Umbilical cord (tissue), 1 donor: ENCODE measurements at regions not wholly inside any gene's neighbourhood (a gene's known extent, or its start where the extent isn't known, plus 50 kb on each side); places are given as distances from the start of the nearest gene placed in this dataset.
A peak's percentile ranks its signal among the peaks of the same experiment; 100 is the strongest.

Source experiments
- DNase-seq: peaks from one replicate; pipeline ENCODE4 v3.0.0-alpha.2; 2015; ENCODE audit warnings: low spot score

DNA sequence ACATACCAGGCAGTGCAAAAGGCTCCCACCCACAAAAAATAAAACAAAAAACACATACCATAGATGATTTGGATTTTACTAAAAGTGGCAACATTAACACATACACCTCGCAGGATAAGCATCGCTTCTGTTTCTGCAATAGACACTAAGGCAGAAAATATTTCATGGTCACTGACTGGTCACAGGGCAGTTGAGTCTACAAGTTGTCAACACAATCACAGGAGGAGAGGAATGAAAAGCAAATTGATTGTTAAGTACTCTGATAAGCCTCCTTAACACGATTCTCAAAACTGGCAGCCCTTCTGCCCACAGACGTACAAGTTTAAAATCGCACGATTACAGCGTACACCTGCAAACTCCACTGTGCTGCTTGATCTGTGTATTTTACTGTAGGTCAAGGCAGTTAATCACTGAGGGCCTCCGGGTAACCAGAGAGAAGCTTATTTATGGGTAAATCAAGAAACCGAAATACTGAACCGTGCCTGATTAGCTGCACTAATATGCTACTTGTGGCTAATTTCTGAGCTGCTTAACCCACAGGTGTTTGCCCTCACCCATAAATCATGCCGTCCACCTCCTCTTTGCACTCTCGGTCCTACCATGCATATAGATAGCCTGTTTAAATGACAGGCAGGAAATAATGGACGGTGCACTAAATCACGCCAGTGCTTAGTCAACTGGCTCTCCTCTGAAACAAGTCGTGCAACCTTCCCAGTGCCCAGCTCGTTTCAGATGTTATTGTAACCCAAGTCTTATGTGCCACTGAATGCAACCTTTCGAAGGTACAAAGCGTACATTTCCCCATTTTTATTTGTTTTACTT lies 659.4 kb upstream of the ADAMTS16 start:
- peak; percentile 11 for DNase-seq

DNA sequence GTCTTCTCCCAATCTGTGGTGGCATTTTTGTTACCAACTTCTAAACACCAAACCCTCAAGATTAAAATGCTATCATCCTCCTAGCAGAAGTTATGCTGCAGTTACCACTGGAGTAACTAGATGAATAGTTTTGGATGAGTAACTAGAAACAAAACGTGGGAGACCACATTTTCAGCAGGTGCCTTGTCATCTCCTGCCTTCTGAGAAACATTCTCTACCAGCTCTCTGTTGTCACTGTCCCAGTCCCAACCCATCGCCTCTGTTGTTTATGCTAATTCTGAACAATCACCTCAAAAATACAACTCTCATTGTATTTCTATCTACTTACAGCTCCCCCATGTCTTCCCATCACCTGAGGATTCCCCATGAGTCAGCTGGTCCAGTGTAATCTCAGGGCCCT lies 652.5 kb upstream of the ADAMTS16 start:
- DNase-seq = no peak

DNA sequence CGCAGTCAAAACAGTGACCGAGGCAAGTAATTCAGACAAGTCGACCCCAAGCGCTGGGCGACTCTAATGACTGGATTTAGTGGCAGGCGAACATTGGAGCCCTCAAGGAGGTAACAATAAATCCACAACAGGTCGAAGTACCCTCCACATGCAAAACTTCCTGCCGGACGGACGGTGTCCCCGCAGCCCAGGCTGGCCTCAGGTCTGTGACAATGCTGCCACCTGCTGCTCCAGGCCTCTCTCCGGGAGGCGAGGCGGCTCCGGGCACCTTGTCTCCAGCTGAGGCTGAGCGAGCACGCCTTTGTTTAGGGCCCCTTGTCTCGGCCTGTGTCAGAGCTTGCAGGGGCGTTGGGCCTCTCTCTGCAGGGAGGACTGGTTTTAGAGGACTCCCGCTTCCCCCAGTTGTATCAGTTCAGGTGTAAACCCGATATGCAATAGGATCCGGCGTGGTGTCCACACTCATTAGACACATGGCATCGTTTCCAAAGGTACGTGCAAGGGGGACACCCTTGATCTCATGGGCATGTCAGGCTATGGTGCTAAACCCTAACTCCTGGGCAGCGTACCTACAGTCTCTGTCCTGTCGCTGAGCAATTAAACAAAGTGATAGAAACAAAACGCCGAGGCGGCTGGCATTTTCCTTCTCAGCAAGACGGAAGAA lies 628.0 kb upstream of the ADAMTS16 start:
- DNase-seq = peak; percentile 23

DNA sequence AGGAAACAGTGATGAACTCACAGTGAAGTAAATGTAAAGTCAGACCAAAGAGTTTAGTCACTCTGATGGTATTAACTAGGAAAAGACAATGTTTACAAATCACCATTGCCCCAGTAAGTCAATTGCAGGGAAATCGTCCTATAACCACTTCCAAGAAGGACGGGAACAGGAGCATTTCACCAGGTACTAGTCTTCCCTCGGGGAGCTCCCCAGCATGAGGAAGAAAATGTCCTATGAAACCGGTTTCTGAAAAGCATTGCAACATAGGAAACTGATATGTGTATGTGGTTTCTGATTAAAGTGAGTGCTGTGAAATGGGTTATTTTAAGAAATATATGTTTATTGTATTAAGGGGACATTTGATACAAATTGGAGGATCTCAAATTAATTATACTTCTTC lies 626.7 kb upstream of the ADAMTS16 start:
- DNase-seq = no peak

DNA sequence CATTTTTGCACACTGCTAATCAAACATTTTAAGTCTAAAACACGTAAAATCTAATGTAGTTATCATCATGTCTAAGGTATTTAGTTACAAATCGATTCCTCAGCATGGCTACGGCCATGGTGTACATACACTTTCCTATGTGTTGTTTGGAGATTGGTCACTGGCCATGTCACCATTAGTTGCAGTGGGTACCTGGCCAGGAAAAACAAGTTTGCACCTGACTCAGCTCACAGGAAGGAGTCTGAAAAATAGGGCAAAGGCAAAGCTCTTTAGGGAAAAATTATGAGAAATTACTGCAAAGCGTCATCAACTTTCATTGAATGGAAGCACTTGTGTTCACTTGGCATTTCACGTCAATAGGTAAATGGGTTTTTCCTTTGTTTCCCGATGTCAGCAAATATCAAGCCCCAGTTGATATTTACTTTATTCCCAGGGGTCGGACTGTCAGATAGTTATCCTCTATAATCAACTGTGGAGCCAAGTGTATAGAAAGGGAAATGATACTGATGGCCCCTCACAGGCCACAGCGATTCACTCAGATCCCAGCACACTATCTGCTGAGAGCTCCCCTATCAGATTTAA lies 626.0 kb upstream of the ADAMTS16 start:
- DNase-seq = no peak

DNA sequence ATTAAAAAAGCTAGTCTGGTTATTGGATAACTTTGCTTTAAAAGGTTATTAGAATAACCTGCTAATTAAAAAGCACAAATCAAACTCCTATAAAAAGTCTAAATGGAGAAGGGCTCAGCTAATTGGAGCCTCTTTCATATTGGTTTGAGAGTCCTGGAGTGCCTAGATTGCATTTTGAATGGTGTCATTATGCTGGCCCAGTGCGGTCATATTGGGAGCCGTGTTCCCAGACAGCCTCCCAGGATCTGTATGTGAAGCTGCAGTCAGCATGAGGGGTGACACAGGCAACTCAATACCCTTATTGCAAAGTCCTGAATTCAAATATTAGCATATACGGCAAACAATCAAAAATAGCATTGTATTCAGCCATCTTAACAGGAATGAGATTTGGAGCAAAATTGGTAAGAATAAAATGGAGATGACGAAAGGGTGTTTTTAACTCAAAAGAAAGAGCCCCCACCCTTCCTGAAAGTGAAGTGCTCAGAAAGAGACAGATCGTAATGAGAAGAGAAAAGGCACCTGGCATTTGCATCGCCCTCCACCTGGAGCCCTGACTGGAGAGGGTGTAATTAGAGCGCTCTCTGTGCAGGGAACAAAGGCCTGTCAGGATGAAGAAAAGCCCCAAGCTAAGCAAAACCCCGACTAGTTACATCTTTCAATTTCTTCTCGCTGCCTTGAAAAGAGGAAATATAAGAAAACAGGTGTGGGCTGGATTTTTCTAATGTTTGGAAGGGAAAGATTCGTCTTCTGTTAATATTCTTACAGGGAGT lies 621.0 kb upstream of the ADAMTS16 start:
- no peak for DNase-seq

DNA sequence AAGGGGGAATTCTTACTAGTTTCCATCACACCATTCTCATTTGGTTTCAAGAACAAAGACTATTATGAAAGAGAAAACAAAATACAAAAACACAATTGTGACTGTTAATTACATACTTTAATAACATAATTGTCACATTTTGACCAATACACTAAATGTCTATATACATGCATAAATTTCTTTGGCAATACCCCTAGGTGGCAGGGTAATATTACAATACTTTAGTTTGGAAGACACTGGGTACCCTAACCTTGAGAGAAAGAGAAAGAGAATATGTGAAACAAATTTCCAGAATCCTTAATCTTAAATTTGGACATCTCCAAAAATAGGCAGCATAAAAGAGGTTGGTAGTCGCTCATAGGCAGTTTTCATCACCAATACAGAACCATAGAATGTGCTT lies 619.6 kb upstream of the ADAMTS16 start:
- DNase-seq = no peak

DNA sequence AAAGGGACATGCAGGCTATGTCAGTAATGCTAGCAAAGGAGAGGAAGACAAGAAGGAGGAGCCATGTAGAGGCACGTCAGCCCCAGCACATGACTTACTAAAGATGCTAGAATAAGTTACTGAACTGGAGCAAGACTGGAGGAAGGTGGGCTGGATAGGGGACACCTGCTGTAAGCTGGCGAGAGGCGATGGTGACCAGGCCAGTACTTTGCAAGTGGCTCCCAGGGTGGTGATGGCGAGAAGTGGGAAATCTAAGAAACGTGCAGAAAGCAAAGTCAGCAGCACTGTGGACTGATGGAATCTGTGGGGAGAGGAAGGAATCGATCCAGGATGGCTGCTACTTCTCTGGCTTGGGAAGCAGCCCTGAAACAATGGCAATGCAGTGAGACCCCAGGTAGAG lies 617.1 kb upstream of the ADAMTS16 start:
- no peak for DNase-seq

DNA sequence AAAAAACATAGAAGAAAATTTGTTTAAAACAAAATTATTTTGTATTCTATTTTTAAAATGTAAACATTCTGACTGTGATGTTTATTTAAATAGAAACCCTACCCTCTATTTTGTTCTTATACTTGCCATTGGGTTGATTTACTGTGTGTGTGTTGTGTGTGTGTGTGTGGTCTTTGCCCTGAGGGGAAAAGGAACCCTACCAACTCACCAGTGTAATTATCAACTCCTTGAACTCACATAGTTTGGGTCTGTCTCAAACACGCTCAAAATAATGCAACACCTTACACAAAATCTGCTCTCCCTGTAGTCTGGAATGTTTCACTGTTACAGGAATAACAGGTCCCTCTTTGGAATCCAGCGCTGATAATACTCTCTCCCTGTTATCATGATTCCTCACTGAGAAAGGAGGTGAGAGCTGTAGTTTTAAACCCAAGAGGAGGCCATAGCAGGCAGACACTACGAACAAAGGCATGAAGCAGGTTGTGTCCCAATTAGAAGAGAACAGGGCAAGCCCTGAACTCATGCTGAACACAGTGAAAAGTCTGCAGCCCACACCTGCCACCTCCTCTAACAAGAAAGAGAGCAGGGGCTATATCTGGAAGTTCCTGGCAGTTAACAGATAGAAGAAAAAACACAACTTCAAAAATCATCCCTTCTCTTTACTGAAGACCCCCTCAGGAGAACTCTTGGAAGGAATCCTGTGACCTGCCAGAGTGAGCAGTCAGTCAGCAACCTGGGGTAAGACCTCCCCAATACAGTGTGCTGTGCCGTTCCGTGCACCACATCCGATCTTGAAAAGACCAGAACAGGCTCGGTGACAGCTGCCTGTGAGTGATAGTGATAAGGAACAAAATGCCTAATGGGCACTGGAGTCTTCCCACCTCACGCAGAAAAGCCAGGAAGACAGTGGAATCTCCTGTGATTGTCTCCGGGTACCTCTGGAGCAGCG lies 608.1 kb upstream of the ADAMTS16 start:
- DNase-seq = peak; percentile 3

DNA sequence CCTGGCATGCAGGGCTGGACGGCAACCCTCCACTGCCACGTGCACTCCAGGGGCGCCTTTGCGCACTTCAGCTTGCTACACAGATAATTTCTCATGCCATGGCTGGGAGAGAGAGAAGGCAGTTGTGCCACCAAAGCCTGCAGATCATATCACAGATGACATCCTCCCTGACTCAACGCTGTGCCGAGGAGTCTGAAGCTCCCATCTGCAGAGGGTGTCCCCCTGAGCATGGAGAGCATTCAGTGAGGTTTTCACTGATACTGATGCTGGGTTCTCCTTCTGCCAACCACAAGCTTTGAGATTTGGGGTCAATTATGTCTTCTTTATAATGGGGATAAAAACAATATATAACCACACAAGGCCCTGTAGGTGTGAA lies 607.4 kb upstream of the ADAMTS16 start:
- DNase-seq = no peak

DNA sequence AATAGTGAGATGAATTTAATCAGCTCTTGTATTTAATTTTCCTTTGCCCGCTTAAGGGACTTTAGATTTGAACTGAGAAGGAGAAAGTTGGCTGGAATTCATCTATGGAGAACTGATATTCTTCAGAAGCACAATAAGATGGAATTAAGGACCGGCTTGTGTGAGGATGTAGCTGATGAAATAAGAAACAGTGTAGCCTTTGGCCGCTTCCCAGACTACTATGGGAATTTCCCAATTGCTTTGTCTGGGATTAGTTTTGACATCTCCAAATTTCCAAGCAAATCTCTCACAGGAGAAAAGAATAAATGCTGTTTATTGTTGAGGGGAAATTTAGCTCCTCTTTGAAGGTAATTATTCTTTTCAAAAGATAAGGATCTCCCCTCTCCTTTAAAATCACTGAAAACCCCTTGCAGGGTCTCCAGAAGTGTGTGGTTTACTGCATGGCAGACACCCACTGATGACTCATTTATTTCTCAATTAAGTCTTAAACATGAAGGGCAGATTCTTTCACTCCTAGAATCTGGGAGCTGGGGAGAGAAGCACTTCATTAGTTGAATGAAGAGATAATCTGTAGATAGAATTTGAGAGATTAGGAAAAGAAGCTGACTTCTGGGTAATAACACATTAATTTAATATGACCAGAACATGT lies 606.5 kb upstream of the ADAMTS16 start:
- DNase-seq = no peak

DNA sequence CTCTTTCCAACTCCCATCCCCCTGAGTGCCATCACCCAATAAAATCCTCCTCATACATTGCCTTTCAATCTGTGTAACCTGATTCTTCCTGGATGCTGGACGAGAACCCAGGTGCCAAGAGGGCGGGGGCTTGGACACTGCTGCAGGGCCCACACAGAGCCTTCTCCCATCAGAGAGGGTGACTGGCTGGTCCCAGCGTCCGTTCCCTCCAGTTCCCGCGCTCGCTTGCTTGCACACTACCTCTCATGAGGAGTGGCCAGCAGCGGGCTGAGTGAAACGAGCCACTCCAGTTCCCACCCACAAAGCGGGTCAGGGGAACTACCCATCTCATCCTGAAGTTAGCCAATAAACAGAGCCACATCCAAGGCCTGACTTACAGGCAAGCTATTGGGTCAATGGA lies 602.6 kb upstream of the ADAMTS16 start:
- DNase-seq = no peak

DNA sequence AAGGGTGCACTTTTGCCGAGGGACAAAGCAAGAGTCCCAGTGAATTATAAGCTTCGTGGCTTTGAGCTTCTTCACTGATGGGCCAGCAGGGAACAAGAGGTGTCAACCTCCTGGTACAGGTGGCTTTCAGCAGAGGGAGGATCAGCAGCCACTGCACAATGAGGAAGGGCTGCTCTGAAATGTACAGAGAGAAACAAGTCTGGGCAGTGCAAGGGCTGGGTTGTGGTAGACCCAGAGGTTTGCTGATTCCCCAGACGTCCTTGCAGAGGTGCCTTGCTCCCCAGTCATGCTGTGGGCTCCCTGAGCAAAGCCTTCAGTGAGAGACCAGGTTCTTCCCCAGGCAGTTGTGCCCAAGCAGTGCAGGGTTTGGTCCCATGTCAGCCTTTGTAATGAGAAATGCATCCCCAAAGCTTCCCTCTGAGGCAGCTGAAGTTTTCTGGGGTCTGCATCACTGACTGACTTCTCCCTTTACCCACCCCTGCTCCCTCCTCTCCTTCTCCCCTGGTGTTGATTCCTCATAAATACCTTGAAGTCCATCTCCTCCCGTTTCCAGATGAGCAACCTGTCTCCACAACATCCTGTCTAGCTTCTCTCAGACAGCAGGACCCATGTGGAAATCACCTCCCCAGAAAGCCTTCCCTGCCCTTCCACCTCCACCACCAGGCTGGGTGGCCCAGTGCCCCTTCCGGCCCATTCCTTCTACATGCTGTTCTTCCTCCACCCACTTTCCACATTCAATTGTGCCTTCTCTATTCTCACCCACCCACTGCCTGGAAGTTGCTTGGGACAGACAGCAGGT lies 599.6 kb upstream of the ADAMTS16 start:
- no peak for DNase-seq

DNA sequence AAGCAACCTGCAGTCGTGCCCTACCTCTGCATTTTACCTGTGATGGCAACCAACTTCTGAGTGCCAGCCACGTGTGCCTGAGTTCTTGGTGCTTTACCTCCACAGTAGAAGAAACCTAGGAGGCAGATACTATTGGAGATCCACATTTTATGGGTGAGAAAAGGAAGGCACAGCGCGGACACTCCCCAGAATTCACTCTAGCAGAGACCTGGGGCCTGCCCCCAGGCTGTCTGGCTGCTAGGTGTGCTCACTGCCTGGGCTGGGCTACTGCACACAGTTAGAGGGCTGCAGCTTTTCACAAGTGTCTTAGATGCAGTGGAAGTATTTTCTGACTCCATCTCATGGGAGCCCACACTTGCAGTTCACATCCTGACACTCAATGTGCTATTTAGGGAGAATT lies 598.8 kb upstream of the ADAMTS16 start:
- no peak for DNase-seq

DNA sequence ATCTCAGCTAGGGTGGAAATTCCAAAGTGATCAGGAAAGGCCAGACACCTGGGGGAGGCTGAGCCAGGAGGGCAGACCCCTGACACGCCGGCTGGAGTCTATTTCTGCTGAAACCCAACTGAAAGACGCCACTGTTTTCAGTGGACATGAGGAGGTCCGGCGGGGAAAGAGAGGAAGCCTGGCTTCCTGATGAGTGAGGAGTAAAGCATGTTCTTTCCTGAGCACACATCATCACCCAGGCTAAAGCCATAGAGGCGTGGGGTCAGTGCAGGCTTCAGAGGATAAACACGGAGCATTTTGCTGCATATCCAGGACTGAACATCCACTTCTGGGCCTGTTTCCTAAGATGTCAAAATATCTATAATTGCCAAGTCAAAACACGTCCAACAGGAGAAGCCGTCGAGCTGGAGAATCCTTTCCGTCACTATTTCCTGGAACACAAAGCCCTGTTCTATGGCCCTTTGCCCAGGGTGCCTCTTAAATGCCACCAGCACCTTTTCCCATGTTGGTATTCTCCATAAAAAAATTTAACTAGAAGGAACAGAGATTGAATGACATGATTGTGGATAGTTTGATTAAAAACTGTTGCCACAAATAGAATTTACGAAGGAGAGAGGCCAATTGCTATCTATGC lies 597.9 kb upstream of the ADAMTS16 start:
- DNase-seq = no peak

DNA sequence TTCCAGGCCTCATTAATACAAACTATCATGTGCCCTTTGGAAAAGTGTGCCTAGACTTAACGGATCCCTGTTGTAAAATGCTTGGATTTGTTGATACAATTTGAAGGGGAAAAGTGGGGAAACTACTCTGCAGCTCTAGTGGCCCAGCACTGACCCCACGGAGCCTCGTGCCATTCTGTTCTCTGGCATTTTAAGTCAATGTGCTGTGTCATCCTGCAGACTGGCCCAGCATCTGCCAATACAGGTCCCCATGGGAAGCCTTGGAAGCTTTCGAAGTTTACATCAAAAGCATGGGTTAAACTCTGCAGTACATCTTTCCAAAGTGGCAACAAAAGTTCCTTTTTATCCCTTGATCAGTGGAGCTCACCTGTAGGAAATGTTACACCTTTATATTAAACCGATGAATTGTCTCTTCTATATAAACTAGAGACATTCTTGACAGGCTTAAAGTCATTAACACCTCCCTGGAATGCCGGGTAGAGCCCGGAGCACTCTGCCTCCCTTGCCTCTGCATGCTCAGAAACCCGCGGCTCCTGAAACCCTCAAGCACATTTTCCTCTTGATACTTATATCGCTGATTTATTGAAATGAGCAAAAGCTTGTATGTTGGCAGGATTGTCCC lies 596.0 kb upstream of the ADAMTS16 start:
- peak; percentile 5 for DNase-seq

DNA sequence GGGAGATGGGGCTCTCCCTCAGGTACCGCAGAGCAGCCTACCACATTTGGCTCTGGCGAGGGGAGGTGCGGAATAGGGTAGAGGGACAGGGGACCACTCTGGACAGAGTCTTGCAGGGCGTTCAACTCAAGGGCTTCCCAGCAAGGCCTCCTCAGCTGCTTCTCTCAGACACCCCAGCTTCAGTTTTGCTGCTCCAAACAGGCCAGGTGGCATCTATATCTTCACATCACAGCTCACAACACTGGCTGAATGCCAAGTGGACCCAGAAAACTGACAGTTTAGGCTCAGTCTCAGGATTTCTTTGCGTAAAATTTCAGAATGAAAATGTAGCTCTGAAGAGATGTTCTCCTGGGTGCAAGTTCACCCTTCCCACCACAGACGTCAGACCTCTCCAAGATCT lies 592.6 kb upstream of the ADAMTS16 start:
- DNase-seq = no peak

DNA sequence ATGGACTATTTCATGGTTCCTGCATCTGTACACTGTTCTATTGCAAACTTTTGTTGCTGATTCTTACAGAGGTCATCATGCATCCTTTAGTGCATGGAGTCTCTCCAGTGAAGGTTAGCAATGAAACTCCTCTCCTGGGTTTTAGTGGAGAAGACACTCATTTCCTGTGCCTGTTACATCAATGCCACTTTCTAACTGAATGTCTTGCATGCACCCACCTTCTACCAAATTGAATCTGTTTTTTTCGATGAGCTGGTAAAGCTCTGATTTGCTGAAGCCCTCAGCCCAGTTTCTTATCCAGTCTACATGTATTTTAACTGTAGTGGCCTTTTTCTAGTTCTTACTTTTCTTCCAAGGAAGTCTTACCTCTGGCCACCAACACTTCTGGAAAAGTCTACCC lies 591.8 kb upstream of the ADAMTS16 start:
- no peak for DNase-seq

DNA sequence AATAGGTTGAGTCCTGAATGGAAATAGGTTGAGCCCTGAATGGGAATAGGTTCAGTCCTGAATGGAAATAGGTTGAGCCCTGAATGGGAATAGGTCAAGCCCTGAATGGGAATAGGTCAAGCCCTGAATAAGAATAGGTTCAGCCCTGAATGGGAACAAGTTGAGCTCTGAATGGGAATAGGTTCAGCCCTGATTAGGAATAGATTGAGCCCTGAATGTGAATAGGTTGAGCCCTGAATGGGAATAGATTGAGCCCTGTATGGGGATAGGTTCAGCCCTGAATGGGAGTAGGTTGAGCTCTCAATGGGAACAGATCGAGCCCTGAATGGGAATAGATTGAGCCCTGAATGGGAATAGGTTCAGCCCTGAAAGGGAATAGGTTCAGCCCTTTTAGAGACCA lies 590.8 kb upstream of the ADAMTS16 start:
- DNase-seq = no peak
